Endothelial cell of hepatic sinusoid (primary cell): ENCODE measurements at regions not wholly inside any gene's neighbourhood (a gene's known extent, or its start where the extent isn't known, plus 50 kb on each side); places are given as distances from the start of the nearest gene placed in this dataset.

Source experiments
- in situ Hi-C: cut with HindIII; loops from 2 replicates; pipeline ENCODE4 v1.10.0; 2017; ENCODE audit warnings: low sequenced_read_pairs

GRCh38 chr7:47691988-47692387 lies 110.1 kb upstream of the TNS3 start:
- in situ Hi-C loops, result no loop called here

GRCh38 chr7:47690902-47691558 lies 109.1 kb upstream of the TNS3 start:
- in situ Hi-C loops, result no loop called here

GRCh38 chr7:47689558-47689957 lies 107.6 kb upstream of the TNS3 start:
- in situ Hi-C loops, result loop anchor here (5.0 kb wide), 1 partner anchor 48 kb away; no protein-coding TSS in a partner anchor

GRCh38 chr7:47688311-47689100 lies 106.6 kb upstream of the TNS3 start:
- in situ Hi-C loops, result loop anchor here (5.0 kb wide), 1 partner anchor 49 kb away; no protein-coding TSS in a partner anchor

GRCh38 chr7:47685712-47686376 lies 103.9 kb upstream of the TNS3 start:
- in situ Hi-C loops, result loop anchor here (5.0 kb wide), 1 partner anchor 51 kb away; no protein-coding TSS in a partner anchor

- in situ Hi-C loops, result loop anchor here (5.0 kb wide), 1 partner anchor 52 kb away; no protein-coding TSS in a partner anchor
These were observed 103.2 kb upstream of the TNS3 start for GRCh38 chr7:47685151-47685550.

- in situ Hi-C loops, result loop anchor here (5.0 kb wide), 2 partner anchors 53 to 93 kb away; no protein-coding TSS in a partner anchor
These were observed 102.8 kb upstream of the TNS3 start for GRCh38 chr7:47684728-47685127.

- in situ Hi-C loops, result loop anchor here (5.0 kb wide), 1 partner anchor 94 kb away; no protein-coding TSS in a partner anchor
These were observed 101.6 kb upstream of the TNS3 start for GRCh38 chr7:47683485-47683898.

GRCh38 chr7:47682874-47683273 lies 101.0 kb upstream of the TNS3 start:
- in situ Hi-C loops, result loop anchor here (5.0 kb wide), 1 partner anchor 94 kb away; no protein-coding TSS in a partner anchor

GRCh38 chr7:47681249-47681810 lies 99.4 kb upstream of the TNS3 start:
- in situ Hi-C loops, result loop anchor here (5.0 kb wide), 1 partner anchor 96 kb away; no protein-coding TSS in a partner anchor

GRCh38 chr7:47678641-47679380 lies 96.9 kb upstream of the TNS3 start:
- in situ Hi-C loops, result no loop called here

GRCh38 chr7:47677664-47678063 lies 95.8 kb upstream of the TNS3 start:
- in situ Hi-C loops, result no loop called here

GRCh38 chr7:47677093-47677492 lies 95.2 kb upstream of the TNS3 start:
- in situ Hi-C loops, result no loop called here

GRCh38 chr7:47672977-47673381 lies 91.1 kb upstream of the TNS3 start:
- in situ Hi-C loops, result no loop called here

- in situ Hi-C loops, result no loop called here
These were observed 90.4 kb upstream of the TNS3 start for GRCh38 chr7:47672271-47672791.

- in situ Hi-C loops, result no loop called here
These were observed 89.4 kb upstream of the TNS3 start for GRCh38 chr7:47671358-47671757.

- in situ Hi-C loops, result no loop called here
These were observed 88.8 kb upstream of the TNS3 start for GRCh38 chr7:47670729-47671128.

GRCh38 chr7:47669901-47670384 lies 88.0 kb upstream of the TNS3 start:
- in situ Hi-C loops, result no loop called here

- in situ Hi-C loops, result no loop called here
These were observed 87.4 kb upstream of the TNS3 start for GRCh38 chr7:47669178-47669891.
